ENCODE measurements at regions not wholly inside any gene's neighbourhood (a gene's known extent, or its start where the extent isn't known, plus 50 kb on each side); places are given as distances from the start of the nearest gene placed in this dataset.

DNA sequence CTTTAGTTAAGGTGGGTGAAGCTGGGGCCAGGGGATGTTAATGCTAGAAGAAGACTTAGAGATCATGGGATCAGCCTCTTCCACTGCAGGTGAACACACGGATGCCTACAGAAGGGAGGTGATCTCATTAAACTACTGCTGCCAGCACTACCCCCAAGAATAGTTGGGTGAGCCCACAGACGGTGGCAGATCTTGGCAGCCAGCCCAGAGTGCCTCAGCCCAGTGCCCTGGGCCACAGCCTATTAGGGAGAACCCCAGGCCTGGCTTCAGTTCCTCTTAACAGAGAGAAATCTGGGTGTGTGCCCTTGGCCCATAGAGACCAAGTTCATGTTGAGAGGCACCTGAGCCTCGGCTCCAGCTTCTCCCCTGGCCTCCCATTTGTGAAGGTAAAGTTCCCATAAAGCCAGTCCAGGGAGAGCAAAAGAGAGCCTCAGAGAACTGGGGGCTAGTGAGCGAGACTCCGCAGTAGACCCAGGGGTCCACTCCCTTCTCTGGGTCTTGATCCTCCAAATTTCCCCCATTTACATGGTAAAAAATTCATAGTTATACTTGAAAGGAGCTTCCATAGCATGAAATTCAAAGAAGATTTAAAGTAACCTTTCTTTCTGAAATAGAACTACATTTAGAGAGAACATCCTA, 125.0 kb upstream of the CCND2 start:
- no peak overlapping the region for H3K9ac ChIP-seq (ENCODE audit: low read depth, low read length)
- no peak overlapping the region for H2AK5ac ChIP-seq (ENCODE audit: low read depth, low read length)
- no peaks in the 10 kb centered on the region for H3K79me1 ChIP-seq (ENCODE audit: low read depth in 1 of 2, low read length in 2 of 2)
- H3K4me1 ChIP-seq (ENCODE audit: control insufficient read depth, insufficient read depth, low read length) = no peaks in the 10 kb centered on the region
- H3K9me3 ChIP-seq (ENCODE audit: control insufficient read depth, insufficient read depth, low read length) = peaks cover 3% of the 10 kb centered on the region; the same call in 1 of the 2 replicates
- H3K27ac ChIP-seq (ENCODE audit: insufficient read depth, low read length) = no peak overlapping the region
- H3K9me1 ChIP-seq (ENCODE audit: insufficient read depth, low read length) = no peaks in the 10 kb centered on the region
- H4K91ac ChIP-seq (ENCODE audit: insufficient read depth, low read depth, low read length) = no peak overlapping the region
- no peak overlapping the region for H3K56ac ChIP-seq (ENCODE audit: extremely low read depth, insufficient read depth, low read length)
- CTCF ChIA-PET = no interaction called here
- no peak overlapping the region for H3K14ac ChIP-seq (replicated peaks; ENCODE audit: low read depth, low read length)
- TF ChIP-seq, protein P1, sequence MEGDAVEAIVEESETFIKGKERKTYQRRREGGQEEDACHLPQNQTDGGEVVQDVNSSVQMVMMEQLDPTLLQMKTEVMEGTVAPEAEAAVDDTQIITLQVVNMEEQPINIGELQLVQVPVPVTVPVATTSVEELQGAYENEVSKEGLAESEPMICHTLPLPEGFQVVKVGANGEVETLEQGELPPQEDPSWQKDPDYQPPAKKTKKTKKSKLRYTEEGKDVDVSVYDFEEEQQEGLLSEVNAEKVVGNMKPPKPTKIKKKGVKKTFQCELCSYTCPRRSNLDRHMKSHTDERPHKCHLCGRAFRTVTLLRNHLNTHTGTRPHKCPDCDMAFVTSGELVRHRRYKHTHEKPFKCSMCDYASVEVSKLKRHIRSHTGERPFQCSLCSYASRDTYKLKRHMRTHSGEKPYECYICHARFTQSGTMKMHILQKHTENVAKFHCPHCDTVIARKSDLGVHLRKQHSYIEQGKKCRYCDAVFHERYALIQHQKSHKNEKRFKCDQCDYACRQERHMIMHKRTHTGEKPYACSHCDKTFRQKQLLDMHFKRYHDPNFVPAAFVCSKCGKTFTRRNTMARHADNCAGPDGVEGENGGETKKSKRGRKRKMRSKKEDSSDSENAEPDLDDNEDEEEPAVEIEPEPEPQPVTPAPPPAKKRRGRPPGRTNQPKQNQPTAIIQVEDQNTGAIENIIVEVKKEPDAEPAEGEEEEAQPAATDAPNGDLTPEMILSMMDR (conservative IDR thresholded peaks at IDR 0.05; ENCODE audit: low read depth, low read length) = no peak
- TF ChIP-seq FOS (IDR thresholded peaks at IDR 0.05; ENCODE audit: low read depth, low read length) (no peak), SMC3 (IDR thresholded peaks at IDR 0.05; ENCODE audit: low read depth, low read length) (no peak), NFE2L2 (IDR thresholded peaks at IDR 0.05; ENCODE audit: low read depth, low read length) (no peak), MAZ (IDR thresholded peaks at IDR 0.05; ENCODE audit: borderline replicate concordance, low read depth, low read length) (no peak), RAD21 (IDR thresholded peaks at IDR 0.05; ENCODE audit: low read length) (no peak), BHLHE40 (IDR thresholded peaks at IDR 0.05; ENCODE audit: low read depth, low read length) (no peak), RFX5 (IDR thresholded peaks at IDR 0.05; ENCODE audit: low read depth, low read length) (no peak)
- TF ChIP-seq, protein P2, sequence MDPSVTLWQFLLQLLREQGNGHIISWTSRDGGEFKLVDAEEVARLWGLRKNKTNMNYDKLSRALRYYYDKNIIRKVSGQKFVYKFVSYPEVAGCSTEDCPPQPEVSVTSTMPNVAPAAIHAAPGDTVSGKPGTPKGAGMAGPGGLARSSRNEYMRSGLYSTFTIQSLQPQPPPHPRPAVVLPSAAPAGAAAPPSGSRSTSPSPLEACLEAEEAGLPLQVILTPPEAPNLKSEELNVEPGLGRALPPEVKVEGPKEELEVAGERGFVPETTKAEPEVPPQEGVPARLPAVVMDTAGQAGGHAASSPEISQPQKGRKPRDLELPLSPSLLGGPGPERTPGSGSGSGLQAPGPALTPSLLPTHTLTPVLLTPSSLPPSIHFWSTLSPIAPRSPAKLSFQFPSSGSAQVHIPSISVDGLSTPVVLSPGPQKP (IDR thresholded peaks at IDR 0.05; ENCODE audit: borderline replicate concordance, low read depth, low read length) = no peak
- TF ChIP-seq, protein P3, sequence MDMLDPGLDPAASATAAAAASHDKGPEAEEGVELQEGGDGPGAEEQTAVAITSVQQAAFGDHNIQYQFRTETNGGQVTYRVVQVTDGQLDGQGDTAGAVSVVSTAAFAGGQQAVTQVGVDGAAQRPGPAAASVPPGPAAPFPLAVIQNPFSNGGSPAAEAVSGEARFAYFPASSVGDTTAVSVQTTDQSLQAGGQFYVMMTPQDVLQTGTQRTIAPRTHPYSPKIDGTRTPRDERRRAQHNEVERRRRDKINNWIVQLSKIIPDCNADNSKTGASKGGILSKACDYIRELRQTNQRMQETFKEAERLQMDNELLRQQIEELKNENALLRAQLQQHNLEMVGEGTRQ (IDR thresholded peaks at IDR 0.05; ENCODE audit: low read depth, low read length) = no peak
- ATAC-seq (ENCODE audit: low read depth) (no peak), DNase-seq (no peak)
- H4K5ac ChIP-seq (ENCODE audit: low read depth, low read length) = no peak overlapping the region
- H2AFZ ChIP-seq (replicated peaks; ENCODE audit: low read length, poor library complexity) = no peak overlapping the region
- no TSS peak for BruUV-seq (replicated peaks)
- H3K27me3 ChIP-seq (ENCODE audit: control insufficient read depth, insufficient read depth, low read length) = peaks cover 9% of the 10 kb centered on the region
- H3K4me3 ChIP-seq (ENCODE audit: insufficient read depth, low read depth, low read length) = no peak overlapping the region
- H3K36me3 ChIP-seq (ENCODE audit: control insufficient read depth, insufficient read depth, low read length) = no peaks in the 10 kb centered on the region
- H3K18ac ChIP-seq (ENCODE audit: low read depth, low read length) = no peak overlapping the region
- H4K8ac ChIP-seq (ENCODE audit: low read depth in 2 of 2, low read length in 2 of 2) = no peak overlapping the region
- H2AK9ac ChIP-seq (replicated peaks; ENCODE audit: low read depth, low read length, poor library complexity) = no peak overlapping the region
- H4K20me1 ChIP-seq (ENCODE audit: insufficient read depth, low read length) = no peaks in the 10 kb centered on the region
- POLR2A ChIA-PET (ENCODE audit: unreplicated experiment) = no interaction called here
- H2BK15ac ChIP-seq (ENCODE audit: low read depth, low read length) = no peak overlapping the region
- no peak overlapping the region for H3K4ac ChIP-seq (ENCODE audit: low read depth, low read length)
- no peak overlapping the region for H2BK120ac ChIP-seq (ENCODE audit: low read depth, low read length)
- in situ Hi-C loops (cut with MboI; ENCODE audit: low sequenced_read_pairs) = no loop called here
- intact Hi-C loops (cut with micrococcal nuclease) = no loop called here
- dilution Hi-C loops (cut with HindIII; ENCODE audit: low sequenced_read_pairs, unreplicated experiment) = no loop called here
- no CpG with 5 or more reads among the region's 5 CpGs for WGBS, 2 experiments (ENCODE audit: extremely low coverage in 2 of 2, insufficient read length in 1 of 2)
- no peak overlapping the region for H3K23ac ChIP-seq (ENCODE audit: low read depth, low read length)
- H2BK5ac ChIP-seq (ENCODE audit: low read depth, low read length, poor library complexity, severe bottlenecking) = no peak overlapping the region
- H3K4me2 ChIP-seq (ENCODE audit: low read depth, low read length) = no peak overlapping the region
- no peak overlapping the region for H2BK20ac ChIP-seq (ENCODE audit: low read depth, low read length)

Measured in IMR-90 (cell line).